ENCODE measurements at regions not wholly inside any gene's neighbourhood (a gene's known extent, or its start where the extent isn't known, plus 50 kb on each side); places are given as distances from the start of the nearest gene placed in this dataset.

DNA sequence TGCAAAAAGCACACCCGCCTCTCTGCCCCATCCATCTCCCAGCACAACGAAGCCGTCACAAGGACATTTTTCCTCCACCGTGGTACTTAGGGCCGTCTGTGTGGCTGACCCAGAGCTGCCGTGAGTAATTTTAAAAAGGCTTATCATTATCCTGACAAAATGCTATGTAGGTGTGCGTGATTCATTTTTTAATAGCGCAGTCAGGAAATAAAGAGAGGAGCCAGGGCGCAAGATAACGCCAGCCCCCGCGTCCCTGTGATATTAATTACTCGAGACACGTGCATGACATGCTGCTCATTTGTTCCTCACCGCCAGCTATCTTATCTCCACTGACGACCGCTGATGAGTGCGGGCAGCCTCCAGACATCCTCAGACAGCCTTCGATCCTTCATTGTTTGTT lies 332.7 kb upstream of the PFKP start:
- Mint-ChIP-seq H3K27ac (no peak overlapping the region), H3K4me1 (ENCODE audit: low read depth) (peaks cover 11% of the 10 kb centered on the region), H3K36me3 (ENCODE audit: insufficient read depth) (no peaks in the 10 kb centered on the region), H3K27me3 (peaks cover 35% of the 10 kb centered on the region), H3K4me3 (ENCODE audit: low read depth) (no peak overlapping the region), H3K9me3 (ENCODE audit: low read depth) (no peaks in the 10 kb centered on the region)
- TF ChIP-seq, protein P1, sequence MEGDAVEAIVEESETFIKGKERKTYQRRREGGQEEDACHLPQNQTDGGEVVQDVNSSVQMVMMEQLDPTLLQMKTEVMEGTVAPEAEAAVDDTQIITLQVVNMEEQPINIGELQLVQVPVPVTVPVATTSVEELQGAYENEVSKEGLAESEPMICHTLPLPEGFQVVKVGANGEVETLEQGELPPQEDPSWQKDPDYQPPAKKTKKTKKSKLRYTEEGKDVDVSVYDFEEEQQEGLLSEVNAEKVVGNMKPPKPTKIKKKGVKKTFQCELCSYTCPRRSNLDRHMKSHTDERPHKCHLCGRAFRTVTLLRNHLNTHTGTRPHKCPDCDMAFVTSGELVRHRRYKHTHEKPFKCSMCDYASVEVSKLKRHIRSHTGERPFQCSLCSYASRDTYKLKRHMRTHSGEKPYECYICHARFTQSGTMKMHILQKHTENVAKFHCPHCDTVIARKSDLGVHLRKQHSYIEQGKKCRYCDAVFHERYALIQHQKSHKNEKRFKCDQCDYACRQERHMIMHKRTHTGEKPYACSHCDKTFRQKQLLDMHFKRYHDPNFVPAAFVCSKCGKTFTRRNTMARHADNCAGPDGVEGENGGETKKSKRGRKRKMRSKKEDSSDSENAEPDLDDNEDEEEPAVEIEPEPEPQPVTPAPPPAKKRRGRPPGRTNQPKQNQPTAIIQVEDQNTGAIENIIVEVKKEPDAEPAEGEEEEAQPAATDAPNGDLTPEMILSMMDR (IDR thresholded peaks at IDR 0.05; ENCODE audit: unreplicated experiment) = no peak
- DNase-seq (ENCODE audit: low spot score, unreplicated experiment) = no peak

DNA sequence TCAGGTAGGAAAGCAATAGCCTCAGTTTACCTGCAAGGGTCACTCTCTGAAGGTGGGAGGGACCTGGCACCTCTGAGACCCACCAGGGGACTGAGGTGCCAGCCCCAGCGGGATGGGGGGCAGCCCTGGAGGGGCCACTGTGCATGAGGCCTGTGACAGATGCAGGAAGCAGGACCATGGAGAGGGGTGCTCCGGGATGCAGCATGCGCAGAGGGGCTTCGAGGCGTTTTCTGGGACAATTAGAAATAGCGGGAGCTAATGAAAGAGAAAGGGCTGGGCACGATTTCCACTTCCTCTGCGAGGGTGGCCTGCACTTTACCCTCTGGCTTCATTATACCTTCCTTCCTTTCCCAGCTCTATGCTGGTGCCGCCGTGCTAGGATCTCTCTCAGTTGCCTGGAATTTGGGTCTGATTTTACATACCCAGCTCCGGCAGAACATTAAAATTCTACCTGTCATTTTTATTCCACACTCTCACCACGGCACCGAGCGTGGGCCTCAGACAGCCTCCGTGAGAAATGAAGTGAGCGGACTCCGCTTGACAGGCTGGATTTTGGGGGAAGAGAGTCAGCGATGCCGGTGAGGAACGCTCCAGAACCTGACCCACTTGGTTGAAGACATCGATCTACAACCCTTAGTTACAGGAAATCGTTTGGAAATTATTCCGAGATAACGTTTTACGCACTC lies 333.9 kb upstream of the PFKP start:
- H3K4me3 Mint-ChIP-seq (ENCODE audit: low read depth) = no peak overlapping the region
- H3K27ac Mint-ChIP-seq = no peak overlapping the region
- TF ChIP-seq, protein P1 (IDR thresholded peaks at IDR 0.05; ENCODE audit: unreplicated experiment) = no peak
- peaks cover 41% of the 10 kb centered on the region for H3K27me3 Mint-ChIP-seq
- DNase-seq (ENCODE audit: low spot score, unreplicated experiment) = no peak
- H3K4me1 Mint-ChIP-seq (ENCODE audit: low read depth) = peaks cover 11% of the 10 kb centered on the region
- no peaks in the 10 kb centered on the region for H3K9me3 Mint-ChIP-seq (ENCODE audit: low read depth)
- H3K36me3 Mint-ChIP-seq (ENCODE audit: insufficient read depth) = no peaks in the 10 kb centered on the region

DNA sequence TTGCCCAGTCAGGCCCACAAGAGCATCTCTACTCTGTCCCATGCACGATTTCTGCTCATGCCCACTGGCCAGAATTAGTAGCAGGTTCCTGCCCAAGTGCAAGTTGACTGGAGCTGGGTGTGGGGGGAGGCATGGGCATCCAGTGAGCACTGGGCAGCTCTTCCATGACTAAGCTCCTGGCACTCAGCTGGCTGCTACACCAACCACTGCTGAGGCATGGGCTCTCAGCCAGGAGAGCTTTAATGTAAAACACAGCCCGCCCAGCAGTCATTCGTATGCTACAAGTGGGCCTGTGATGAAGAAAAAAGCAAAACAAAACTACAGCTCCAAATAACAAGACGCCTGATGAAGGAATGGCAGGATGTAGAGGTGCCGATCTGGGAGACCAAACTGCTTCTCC lies 335.4 kb upstream of the PFKP start:
- peaks cover 11% of the 10 kb centered on the region for H3K4me1 Mint-ChIP-seq (ENCODE audit: low read depth)
- H3K36me3 Mint-ChIP-seq (ENCODE audit: insufficient read depth) = no peaks in the 10 kb centered on the region
- DNase-seq (ENCODE audit: low spot score, unreplicated experiment) = no peak
- no peak overlapping the region for H3K27ac Mint-ChIP-seq
- TF ChIP-seq, protein P1 (IDR thresholded peaks at IDR 0.05; ENCODE audit: unreplicated experiment) = no peak
- H3K27me3 Mint-ChIP-seq = peaks cover 50% of the 10 kb centered on the region
- H3K9me3 Mint-ChIP-seq (ENCODE audit: low read depth) = no peaks in the 10 kb centered on the region
- H3K4me3 Mint-ChIP-seq (ENCODE audit: low read depth) = no peak overlapping the region

- DNase-seq (ENCODE audit: low spot score, unreplicated experiment) = no peak
- H3K9me3 Mint-ChIP-seq (ENCODE audit: low read depth) = no peaks in the 10 kb centered on the region
- TF ChIP-seq, protein P1 (IDR thresholded peaks at IDR 0.05; ENCODE audit: unreplicated experiment) = no peak
- no peaks in the 10 kb centered on the region for H3K36me3 Mint-ChIP-seq (ENCODE audit: insufficient read depth)
- no peaks in the 10 kb centered on the region for H3K4me1 Mint-ChIP-seq (ENCODE audit: low read depth)
- H3K4me3 Mint-ChIP-seq (ENCODE audit: low read depth) = no peak overlapping the region
- H3K27me3 Mint-ChIP-seq = peaks cover 50% of the 10 kb centered on the region
- no peak overlapping the region for H3K27ac Mint-ChIP-seq
Observed at GRCh38 chr10:2729197-2729596, 338.2 kb upstream of the PFKP start.

- H3K4me3 Mint-ChIP-seq (ENCODE audit: low read depth) = no peak overlapping the region
- H3K36me3 Mint-ChIP-seq (ENCODE audit: insufficient read depth) = no peaks in the 10 kb centered on the region
- no peak overlapping the region for H3K27ac Mint-ChIP-seq
- no peak for DNase-seq (ENCODE audit: low spot score, unreplicated experiment)
- H3K4me1 Mint-ChIP-seq (ENCODE audit: low read depth) = no peaks in the 10 kb centered on the region
- TF ChIP-seq, protein P1 (IDR thresholded peaks at IDR 0.05; ENCODE audit: unreplicated experiment) = no peak
- H3K9me3 Mint-ChIP-seq (ENCODE audit: low read depth) = no peaks in the 10 kb centered on the region
- H3K27me3 Mint-ChIP-seq = peaks cover 50% of the 10 kb centered on the region
Observed at GRCh38 chr10:2728087-2728486, 339.3 kb upstream of the PFKP start.
